ENCODE measurements at regions not wholly inside any gene's neighbourhood (a gene's known extent, or its start where the extent isn't known, plus 50 kb on each side); places are given as distances from the start of the nearest gene placed in this dataset.

DNA sequence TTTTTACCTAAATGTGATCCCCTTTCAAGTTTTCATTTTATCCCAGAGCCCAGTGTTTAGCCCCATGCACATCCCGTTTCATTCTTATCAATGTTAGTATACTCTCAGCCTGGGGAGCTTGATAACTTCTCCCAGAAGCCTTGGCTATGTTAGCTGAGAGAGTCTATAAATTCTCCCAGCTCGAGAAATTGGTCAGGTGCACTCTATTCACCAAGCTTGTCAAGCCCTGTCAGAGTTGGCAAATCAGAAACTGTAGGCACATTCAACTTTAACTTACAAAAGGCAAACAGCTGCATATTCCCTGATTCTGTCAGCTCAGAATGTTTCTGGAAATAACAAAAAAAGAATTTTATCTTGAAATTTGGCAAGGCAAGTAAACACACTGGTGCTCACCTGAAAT lies 62.2 kb upstream of the IMPG1 start:
- Histone ChIP-seq H3F3A (ENCODE audit: control insufficient read depth, insufficient read depth) (no peaks in the 10 kb centered on the region), H4K20me1 (ENCODE audit: control insufficient read depth, insufficient read depth, low read depth, low read length) (no peaks in the 10 kb centered on the region), H3K79me2 (ENCODE audit: control insufficient read depth, low read length) (no peaks in the 10 kb centered on the region), H3K4me1 (ENCODE audit: control insufficient read depth, low read length) (no peaks in the 10 kb centered on the region), H3K9me3 (ENCODE audit: control insufficient read depth, insufficient read depth, low read length) (no peaks in the 10 kb centered on the region), H3K27me3 (ENCODE audit: control insufficient read depth, low read length) (no peaks in the 10 kb centered on the region), H3K9me2 (replicated peaks; ENCODE audit: control insufficient read depth, low read length) (no peaks in the 10 kb centered on the region), H3K4me2 (ENCODE audit: low read length) (no peak overlapping the region), H3K27ac (ENCODE audit: low read depth, low read length) (no peak overlapping the region), H3K36me3 (ENCODE audit: control insufficient read depth, low read length) (no peaks in the 10 kb centered on the region), H3K4me3 (ENCODE audit: low read length) (no peak overlapping the region)
- no peak for TF ChIP-seq EZH2phosphoT487 (IDR thresholded peaks at IDR 0.05; ENCODE audit: borderline replicate concordance, low read length)
- TF ChIP-seq, protein P1, sequence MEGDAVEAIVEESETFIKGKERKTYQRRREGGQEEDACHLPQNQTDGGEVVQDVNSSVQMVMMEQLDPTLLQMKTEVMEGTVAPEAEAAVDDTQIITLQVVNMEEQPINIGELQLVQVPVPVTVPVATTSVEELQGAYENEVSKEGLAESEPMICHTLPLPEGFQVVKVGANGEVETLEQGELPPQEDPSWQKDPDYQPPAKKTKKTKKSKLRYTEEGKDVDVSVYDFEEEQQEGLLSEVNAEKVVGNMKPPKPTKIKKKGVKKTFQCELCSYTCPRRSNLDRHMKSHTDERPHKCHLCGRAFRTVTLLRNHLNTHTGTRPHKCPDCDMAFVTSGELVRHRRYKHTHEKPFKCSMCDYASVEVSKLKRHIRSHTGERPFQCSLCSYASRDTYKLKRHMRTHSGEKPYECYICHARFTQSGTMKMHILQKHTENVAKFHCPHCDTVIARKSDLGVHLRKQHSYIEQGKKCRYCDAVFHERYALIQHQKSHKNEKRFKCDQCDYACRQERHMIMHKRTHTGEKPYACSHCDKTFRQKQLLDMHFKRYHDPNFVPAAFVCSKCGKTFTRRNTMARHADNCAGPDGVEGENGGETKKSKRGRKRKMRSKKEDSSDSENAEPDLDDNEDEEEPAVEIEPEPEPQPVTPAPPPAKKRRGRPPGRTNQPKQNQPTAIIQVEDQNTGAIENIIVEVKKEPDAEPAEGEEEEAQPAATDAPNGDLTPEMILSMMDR (IDR thresholded peaks at IDR 0.05; ENCODE audit: low read depth, low read length, poor library complexity, severe bottlenecking) = no peak

DNA sequence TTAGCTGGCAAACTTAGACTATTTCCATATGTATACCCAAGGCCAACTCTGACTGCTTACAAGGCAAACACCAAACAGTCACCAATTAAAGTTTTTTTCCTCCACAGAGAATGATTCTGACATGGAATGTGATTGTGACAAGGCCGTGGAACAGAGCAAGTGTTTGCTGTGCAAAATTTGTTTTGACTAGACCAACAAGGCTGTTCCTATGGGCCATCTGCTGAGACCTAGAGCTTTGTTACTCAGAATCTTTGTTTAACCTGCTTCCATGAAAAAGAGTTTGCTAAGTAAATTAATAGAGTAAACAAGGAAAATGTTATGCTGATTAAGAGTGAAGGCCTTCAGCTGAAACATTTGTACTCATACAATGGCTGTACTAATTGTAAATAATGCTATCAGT lies 51.6 kb upstream of the IMPG1 start:
- no peak for TF ChIP-seq EZH2phosphoT487 (IDR thresholded peaks at IDR 0.05; ENCODE audit: borderline replicate concordance, low read length)
- TF ChIP-seq, protein P1 (IDR thresholded peaks at IDR 0.05; ENCODE audit: low read depth, low read length, poor library complexity, severe bottlenecking) = no peak
- H3K27ac ChIP-seq (ENCODE audit: low read depth, low read length) = no peak overlapping the region
- no peaks in the 10 kb centered on the region for H3K9me3 ChIP-seq (ENCODE audit: control insufficient read depth, insufficient read depth, low read length)
- H3K4me3 ChIP-seq (ENCODE audit: low read length) = no peak overlapping the region
- H4K20me1 ChIP-seq (ENCODE audit: control insufficient read depth, insufficient read depth, low read depth, low read length) = no peaks in the 10 kb centered on the region
- no peaks in the 10 kb centered on the region for H3K79me2 ChIP-seq (ENCODE audit: control insufficient read depth, low read length)
- H3K27me3 ChIP-seq (ENCODE audit: control insufficient read depth, low read length) = no peaks in the 10 kb centered on the region
- no peaks in the 10 kb centered on the region for H3K9me2 ChIP-seq (replicated peaks; ENCODE audit: control insufficient read depth, low read length)
- H3K4me1 ChIP-seq (ENCODE audit: control insufficient read depth, low read length) = no peaks in the 10 kb centered on the region
- H3K4me2 ChIP-seq (ENCODE audit: low read length) = no peak overlapping the region
- H3K36me3 ChIP-seq (ENCODE audit: control insufficient read depth, low read length) = no peaks in the 10 kb centered on the region
- no peaks in the 10 kb centered on the region for H3F3A ChIP-seq (ENCODE audit: control insufficient read depth, insufficient read depth)

Measured in DOHH2 (cell line).